Endothelial cell (in vitro differentiated cells): ENCODE measurements at regions not wholly inside any gene's neighbourhood (a gene's known extent, or its start where the extent isn't known, plus 50 kb on each side); places are given as distances from the start of the nearest gene placed in this dataset.

Experiments used
- DNase-seq: peaks from one replicate; pipeline ENCODE4 v3.0.0; 2021; ENCODE audit warnings: low spot score
- H3K27ac Mint-ChIP-seq: one replicate; pipeline ENCODE4 v1.8.0; 2021; ENCODE audit warnings: mixed read lengths, inconsistent platforms; ENCODE audit not compliant: unreplicated experiment
- H3K27me3 Mint-ChIP-seq: one replicate; pipeline ENCODE4 v1.8.0; 2021; ENCODE audit warnings: mild to moderate bottlenecking, moderate library complexity, mixed read lengths, inconsistent platforms; ENCODE audit not compliant: unreplicated experiment
- H3K36me3 Mint-ChIP-seq: one replicate; pipeline ENCODE4 v1.8.0; 2021; ENCODE audit warnings: mild to moderate bottlenecking, low read depth, mixed read lengths, inconsistent platforms; ENCODE audit not compliant: unreplicated experiment
- H3K4me1 Mint-ChIP-seq: one replicate; pipeline ENCODE4 v1.8.0; 2021; ENCODE audit warnings: mild to moderate bottlenecking, mixed read lengths, inconsistent platforms; ENCODE audit not compliant: unreplicated experiment
- H3K4me3 Mint-ChIP-seq: one replicate; pipeline ENCODE4 v1.8.0; 2021; ENCODE audit warnings: mild to moderate bottlenecking, mixed read lengths, inconsistent platforms; ENCODE audit not compliant: unreplicated experiment
- H3K9me3 Mint-ChIP-seq: one replicate; pipeline ENCODE4 v1.8.0; 2021; ENCODE audit warnings: mixed read lengths, inconsistent platforms; ENCODE audit not compliant: unreplicated experiment
- TF ChIP-seq, protein P1 (sequence below): fragments of 200-600 bp; sonication (generic); IDR thresholded peaks from one replicate; pipeline ENCODE4 v1.5.0; 2021; ENCODE audit warnings: antibody characterized with exemption; ENCODE audit not compliant: unreplicated experiment

DNA sequence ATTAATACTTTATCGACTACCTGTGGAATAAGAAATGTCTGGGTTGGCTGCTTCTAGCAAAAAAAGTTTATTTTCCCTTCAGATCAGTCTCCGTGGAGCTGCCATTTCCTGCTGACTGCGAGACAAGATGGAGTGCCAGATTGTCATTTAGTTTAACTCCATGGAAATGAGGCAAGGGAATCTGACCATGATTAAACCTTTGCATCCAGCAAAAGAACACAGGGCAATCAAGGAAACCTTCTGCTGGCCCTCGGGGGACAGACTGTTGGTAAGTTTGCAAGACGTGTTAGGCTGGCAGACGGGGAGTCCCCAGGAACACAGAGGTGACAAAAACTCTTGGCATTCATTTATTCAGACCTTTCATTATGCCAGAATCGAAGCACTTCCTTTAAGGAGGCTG, 52.2 kb upstream of the SPACA1 start:
- H3K27ac Mint-ChIP-seq = peak overlapping the region; percentile 11
- H3K27me3 Mint-ChIP-seq = no peaks in the 10 kb centered on the region
- peaks cover 12% of the 10 kb centered on the region for H3K4me1 Mint-ChIP-seq

DNA sequence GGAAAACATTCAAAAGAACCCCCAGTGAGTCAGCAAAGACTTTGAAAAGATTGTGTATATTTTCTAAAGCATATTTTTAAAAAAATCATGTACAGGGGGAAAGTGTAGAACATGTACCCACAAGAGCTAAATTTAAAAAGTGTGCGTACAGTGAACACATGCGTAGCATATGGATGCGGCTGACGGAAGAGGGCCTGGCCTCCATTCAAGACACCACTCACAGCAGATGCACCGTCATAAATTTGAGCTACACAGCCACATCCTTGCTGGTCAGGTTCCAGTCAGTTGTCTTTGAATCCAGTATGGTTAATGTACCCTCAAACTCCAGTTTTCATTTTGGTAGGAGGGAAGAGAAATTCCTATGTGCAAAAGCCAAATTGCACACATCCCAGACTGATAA, 54.3 kb upstream of the SPACA1 start:
- Mint-ChIP-seq H3K9me3 (no peaks in the 10 kb centered on the region), H3K36me3 (no peaks in the 10 kb centered on the region), H3K27me3 (no peaks in the 10 kb centered on the region), H3K4me1 (peaks cover 12% of the 10 kb centered on the region), H3K4me3 (no peak overlapping the region), H3K27ac (no peak overlapping the region)
- DNase-seq = no peak
- TF ChIP-seq, protein P1, sequence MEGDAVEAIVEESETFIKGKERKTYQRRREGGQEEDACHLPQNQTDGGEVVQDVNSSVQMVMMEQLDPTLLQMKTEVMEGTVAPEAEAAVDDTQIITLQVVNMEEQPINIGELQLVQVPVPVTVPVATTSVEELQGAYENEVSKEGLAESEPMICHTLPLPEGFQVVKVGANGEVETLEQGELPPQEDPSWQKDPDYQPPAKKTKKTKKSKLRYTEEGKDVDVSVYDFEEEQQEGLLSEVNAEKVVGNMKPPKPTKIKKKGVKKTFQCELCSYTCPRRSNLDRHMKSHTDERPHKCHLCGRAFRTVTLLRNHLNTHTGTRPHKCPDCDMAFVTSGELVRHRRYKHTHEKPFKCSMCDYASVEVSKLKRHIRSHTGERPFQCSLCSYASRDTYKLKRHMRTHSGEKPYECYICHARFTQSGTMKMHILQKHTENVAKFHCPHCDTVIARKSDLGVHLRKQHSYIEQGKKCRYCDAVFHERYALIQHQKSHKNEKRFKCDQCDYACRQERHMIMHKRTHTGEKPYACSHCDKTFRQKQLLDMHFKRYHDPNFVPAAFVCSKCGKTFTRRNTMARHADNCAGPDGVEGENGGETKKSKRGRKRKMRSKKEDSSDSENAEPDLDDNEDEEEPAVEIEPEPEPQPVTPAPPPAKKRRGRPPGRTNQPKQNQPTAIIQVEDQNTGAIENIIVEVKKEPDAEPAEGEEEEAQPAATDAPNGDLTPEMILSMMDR = no peak

More for the DNA sequence above, 52.2 kb upstream of the SPACA1 start:
- no peaks in the 10 kb centered on the region for H3K36me3 Mint-ChIP-seq
- DNase-seq = no peak
- H3K9me3 Mint-ChIP-seq = no peaks in the 10 kb centered on the region
- TF ChIP-seq, protein P1 = no peak
- no peak overlapping the region for H3K4me3 Mint-ChIP-seq

DNA sequence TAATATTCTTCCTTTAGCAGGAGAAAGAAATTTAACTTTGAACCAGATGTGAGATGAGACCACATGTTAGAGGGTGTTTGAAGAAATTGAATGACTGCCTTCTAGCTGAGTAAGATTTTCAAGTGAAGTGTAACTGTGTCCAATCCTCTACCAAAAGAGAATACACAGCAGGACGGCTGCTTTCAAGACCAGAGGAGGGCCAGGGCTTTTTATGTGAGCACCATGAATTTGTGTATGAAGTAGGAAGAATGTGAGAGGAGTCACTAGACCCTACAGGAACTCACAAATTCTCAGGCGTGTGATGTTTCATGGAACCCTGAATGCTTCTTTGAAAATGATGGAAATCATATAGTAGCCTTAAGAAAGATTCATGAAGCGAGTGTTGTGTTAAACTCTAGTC, 56.8 kb upstream of the SPACA1 start:
- Mint-ChIP-seq H3K27me3 (no peaks in the 10 kb centered on the region), H3K27ac (no peak overlapping the region), H3K4me3 (no peak overlapping the region), H3K36me3 (no peaks in the 10 kb centered on the region), H3K4me1 (peaks cover 12% of the 10 kb centered on the region), H3K9me3 (no peaks in the 10 kb centered on the region)
- TF ChIP-seq, protein P1 = no peak
- DNase-seq = no peak

DNA sequence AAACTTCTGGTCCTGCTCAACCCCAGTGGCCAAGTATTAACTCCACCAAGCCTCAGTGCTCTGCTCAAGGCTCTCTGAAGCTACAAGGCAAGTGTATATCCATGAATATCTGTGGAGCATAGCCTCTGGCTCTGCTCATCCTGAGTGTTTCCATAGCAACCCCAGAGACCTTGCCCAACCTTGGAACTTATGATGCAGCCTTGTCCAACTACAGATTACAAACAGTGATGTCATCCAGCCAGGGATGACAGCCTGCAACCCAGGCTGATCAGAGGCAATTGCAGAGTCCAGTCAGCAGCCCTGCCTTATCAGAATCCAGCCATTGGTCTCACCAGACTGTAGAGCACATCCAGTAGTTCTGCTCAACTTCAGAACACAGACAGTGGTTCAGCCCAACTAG, 65.5 kb upstream of the SPACA1 start:
- Mint-ChIP-seq H3K36me3 (no peaks in the 10 kb centered on the region), H3K27ac (no peak overlapping the region), H3K4me3 (no peak overlapping the region), H3K9me3 (no peaks in the 10 kb centered on the region), H3K27me3 (no peaks in the 10 kb centered on the region), H3K4me1 (no peaks in the 10 kb centered on the region)
- DNase-seq = no peak
- TF ChIP-seq, protein P1 = no peak

DNA sequence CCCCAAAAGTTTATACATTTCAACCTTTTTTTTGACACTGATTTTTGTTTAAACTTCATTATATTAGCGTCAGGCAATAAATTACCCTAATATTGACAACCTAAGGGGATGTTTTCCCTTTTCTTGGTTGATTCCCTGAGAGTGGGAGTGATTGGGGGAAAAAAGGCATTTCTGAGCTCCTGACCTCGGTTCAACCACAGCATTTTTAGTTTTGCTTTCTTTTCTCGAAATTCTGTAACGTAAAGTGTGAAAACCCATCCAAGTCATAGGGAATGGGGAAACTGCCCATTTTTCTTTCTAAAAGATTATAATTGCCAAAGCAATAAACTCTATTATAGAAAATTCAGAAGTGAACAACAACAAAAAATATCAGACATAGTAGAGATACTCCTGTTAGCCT, 67.9 kb upstream of the SPACA1 start:
- TF ChIP-seq, protein P1 = no peak
- H3K36me3 Mint-ChIP-seq = no peaks in the 10 kb centered on the region
- no peaks in the 10 kb centered on the region for H3K9me3 Mint-ChIP-seq
- H3K4me1 Mint-ChIP-seq = no peaks in the 10 kb centered on the region
- DNase-seq = no peak
- no peak overlapping the region for H3K27ac Mint-ChIP-seq
- H3K4me3 Mint-ChIP-seq = no peak overlapping the region
- H3K27me3 Mint-ChIP-seq = no peaks in the 10 kb centered on the region
